ENCODE measurements at regions not wholly inside any gene's neighbourhood (a gene's known extent, or its start where the extent isn't known, plus 50 kb on each side); places are given as distances from the start of the nearest gene placed in this dataset.

DNA sequence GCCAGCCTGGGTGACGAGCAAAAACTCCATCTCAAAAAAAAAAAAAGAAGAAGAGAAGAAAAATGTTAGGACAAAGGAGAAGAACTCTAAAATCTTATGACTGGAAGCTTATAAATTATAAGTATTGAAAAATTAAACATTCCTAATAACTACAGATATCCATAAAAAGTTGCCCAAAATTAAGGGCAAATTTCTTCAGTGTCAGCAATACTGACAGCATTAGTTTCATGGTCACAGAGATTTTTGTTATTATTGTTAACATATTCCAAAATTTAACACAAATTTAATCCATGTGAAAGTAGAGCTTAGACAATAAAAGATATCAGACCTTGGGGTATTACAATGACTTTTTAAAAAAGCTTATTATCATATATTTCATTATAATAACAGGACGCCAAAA, 74.1 kb downstream of the NR2F2 start:
- TF ChIP-seq EZH2 (IDR thresholded peaks at IDR 0.05; ENCODE audit: insufficient read depth, poor library complexity, severe bottlenecking) (no peak), EZH2phosphoT487 (IDR thresholded peaks at IDR 0.05; ENCODE audit: insufficient read depth, low read depth) (no peak)

Measured in GM23248 (cell line).